Lower leg skin (tissue), 3 donors: ENCODE measurements at regions not wholly inside any gene's neighbourhood (a gene's known extent, or its start where the extent isn't known, plus 50 kb on each side); places are given as distances from the start of the nearest gene placed in this dataset.
"Not testable (repeated sequence)": the region's sequence is repeated elsewhere in the genome, so short reads cannot be mapped to it uniquely, and the experiment has no call there.

Experiments
- CTCF ChIP-seq, 3 donors: fragments of 450-650 bp; IDR thresholded peaks; one replicate each; pipeline ENCODE4 v1.5.1; 2016; ENCODE audit warnings: antibody characterized with exemption in 3 of 3, mild to moderate bottlenecking in 3 of 3, moderate library complexity in 2 of 3
- POLR2A ChIP-seq, 2 donors: fragments of 450-650 bp; IDR thresholded peaks; one replicate each; pipeline ENCODE4 v1.6.1; 2016 to 2017; ENCODE audit warnings: antibody characterized with exemption in 2 of 2, mild to moderate bottlenecking in 1 of 2, moderate library complexity in 1 of 2

- TF ChIP-seq CTCF, POLR2A (IDR thresholded peaks at IDR 0.05): not testable (repeated sequence)
These were observed 673.9 kb upstream of the TPTE start for GRCh38 chr21:9847511-9847910.
